Erythroblast (primary cell): ENCODE measurements at regions not wholly inside any gene's neighbourhood (a gene's known extent, or its start where the extent isn't known, plus 50 kb on each side); places are given as distances from the start of the nearest gene placed in this dataset.

ENCODE experiments used
- GATA1 ChIP-seq: IDR thresholded peaks from 2 replicates; pipeline ENCODE4 v1.6.1; 2011; ENCODE audit warnings: low read depth, mild to moderate bottlenecking, control low read depth, low read length, moderate library complexity
- POLR2A ChIP-seq: IDR thresholded peaks from 2 replicates; pipeline ENCODE4 v1.6.1; 2011; ENCODE audit warnings: mild to moderate bottlenecking, low read length

DNA sequence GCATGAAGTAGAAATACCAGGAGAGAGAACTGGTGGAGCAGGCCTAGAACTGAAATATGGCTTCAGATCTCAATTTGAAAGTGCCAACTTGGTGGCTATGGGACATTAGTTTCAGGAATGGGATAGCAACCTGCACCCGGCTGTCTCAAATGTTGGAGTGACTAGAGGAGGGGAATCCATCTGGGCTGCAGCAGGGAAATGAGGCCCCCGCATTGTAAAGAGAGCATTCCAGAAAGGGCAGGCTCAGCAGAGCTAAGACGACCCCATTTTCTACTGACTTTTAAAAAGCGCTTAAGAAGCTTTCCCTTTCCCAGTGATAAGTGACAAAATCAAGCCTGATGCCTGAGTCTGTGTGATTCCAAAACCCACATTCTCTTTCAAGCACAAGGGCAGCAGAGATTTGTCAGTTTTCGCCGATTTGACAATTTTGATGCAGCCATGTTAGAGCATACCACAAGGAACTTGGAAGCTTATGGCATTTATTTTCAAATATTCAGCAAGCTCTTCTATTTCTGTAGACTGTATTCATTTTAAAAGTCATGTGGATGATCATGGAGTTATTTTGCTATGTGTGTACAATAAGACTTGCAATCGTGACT lies 119.8 kb upstream of the ARHGAP28 start:
- TF ChIP-seq POLR2A (no peak), GATA1 (no peak)
